ENCODE measurements at regions not wholly inside any gene's neighbourhood (a gene's known extent, or its start where the extent isn't known, plus 50 kb on each side); places are given as distances from the start of the nearest gene placed in this dataset.

DNA sequence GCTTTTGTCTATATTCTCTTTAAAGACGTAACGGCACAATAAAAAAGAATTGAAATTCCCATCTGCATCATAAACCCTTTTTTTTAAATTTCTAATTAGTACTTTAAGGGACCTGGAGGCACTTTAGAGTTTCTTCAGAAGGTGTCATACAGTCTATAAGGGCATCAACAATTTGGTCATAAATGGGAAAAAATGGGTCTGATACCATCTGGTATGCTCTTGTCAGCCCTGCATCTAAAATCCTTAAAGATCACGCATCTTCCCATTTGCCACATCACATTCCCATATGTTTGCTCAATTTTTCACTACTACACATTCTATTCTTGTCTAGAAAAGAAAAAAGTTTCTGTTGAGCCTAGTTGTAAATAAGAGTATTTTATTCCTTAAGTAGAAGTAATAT lies 53.8 kb downstream of the COX7C start:
- TF ChIP-seq, protein P1, sequence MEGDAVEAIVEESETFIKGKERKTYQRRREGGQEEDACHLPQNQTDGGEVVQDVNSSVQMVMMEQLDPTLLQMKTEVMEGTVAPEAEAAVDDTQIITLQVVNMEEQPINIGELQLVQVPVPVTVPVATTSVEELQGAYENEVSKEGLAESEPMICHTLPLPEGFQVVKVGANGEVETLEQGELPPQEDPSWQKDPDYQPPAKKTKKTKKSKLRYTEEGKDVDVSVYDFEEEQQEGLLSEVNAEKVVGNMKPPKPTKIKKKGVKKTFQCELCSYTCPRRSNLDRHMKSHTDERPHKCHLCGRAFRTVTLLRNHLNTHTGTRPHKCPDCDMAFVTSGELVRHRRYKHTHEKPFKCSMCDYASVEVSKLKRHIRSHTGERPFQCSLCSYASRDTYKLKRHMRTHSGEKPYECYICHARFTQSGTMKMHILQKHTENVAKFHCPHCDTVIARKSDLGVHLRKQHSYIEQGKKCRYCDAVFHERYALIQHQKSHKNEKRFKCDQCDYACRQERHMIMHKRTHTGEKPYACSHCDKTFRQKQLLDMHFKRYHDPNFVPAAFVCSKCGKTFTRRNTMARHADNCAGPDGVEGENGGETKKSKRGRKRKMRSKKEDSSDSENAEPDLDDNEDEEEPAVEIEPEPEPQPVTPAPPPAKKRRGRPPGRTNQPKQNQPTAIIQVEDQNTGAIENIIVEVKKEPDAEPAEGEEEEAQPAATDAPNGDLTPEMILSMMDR (IDR thresholded peaks at IDR 0.05): no peak
- TF ChIP-seq POLR2AphosphoS5 (IDR thresholded peaks at IDR 0.05) (no peak), POLR2A (IDR thresholded peaks at IDR 0.05) (no peak), EP300 (IDR thresholded peaks at IDR 0.05; ENCODE audit: low read depth) (no peak)
